OCI-LY7 (cell line): ENCODE measurements at regions not wholly inside any gene's neighbourhood (a gene's known extent, or its start where the extent isn't known, plus 50 kb on each side); places are given as distances from the start of the nearest gene placed in this dataset.

Source experiments
- CTCF ChIP-seq: fragments of 200-600 bp; sonication (generic); conservative IDR thresholded peaks from 2 replicates; pipeline ENCODE4 v1.5.1; 2014; ENCODE audit warnings: mild to moderate bottlenecking, antibody characterized with exemption, low read length, moderate library complexity, mixed read lengths
- EZH2phosphoT487 ChIP-seq: fragments of 200-600 bp; sonication (generic); IDR thresholded peaks from 2 replicates; pipeline ENCODE4 v1.6.1; 2018; ENCODE audit warnings: low read depth, borderline replicate concordance, mild to moderate bottlenecking, mixed run types, antibody characterized with exemption, low read length, moderate library complexity, mixed read lengths

GRCh38 chr20:19072988-19073387, 139.5 kb upstream of the SLC24A3 start:
- TF ChIP-seq CTCF (no peak), EZH2phosphoT487 (no peak)
